Smooth muscle cell (in vitro differentiated cells): ENCODE measurements at regions not wholly inside any gene's neighbourhood (a gene's known extent, or its start where the extent isn't known, plus 50 kb on each side); places are given as distances from the start of the nearest gene placed in this dataset.

Experiments used
- DNase-seq: peaks from one replicate; lab custom pipeline; 2025; ENCODE audit not compliant: unreplicated experiment; lab: John Stamatoyannopoulos, UW
- H2AFZ ChIP-seq: fragments of 200-600 bp; sonication (generic); 2 replicates; pipeline ENCODE4 v1.6.0; 2016; ENCODE audit warnings: antibody characterized with exemption, low read depth, mild to moderate bottlenecking
- H3F3A ChIP-seq: fragments of 200-600 bp; sonication (generic); 2 replicates; pipeline ENCODE4 v1.6.0; 2017; ENCODE audit warnings: antibody characterized with exemption, low read depth
- H3K27ac ChIP-seq: fragments of 200-600 bp; sonication (generic); 2 replicates; pipeline ENCODE4 v1.5.1; 2016; ENCODE audit warnings: low read depth, mild to moderate bottlenecking
- H3K27me3 ChIP-seq: fragments of 200-600 bp; sonication (generic); 2 replicates; pipeline ENCODE4 v1.6.1; 2016; ENCODE audit warnings: low read depth, mild to moderate bottlenecking
- H3K36me3 ChIP-seq: fragments of 200-600 bp; sonication (generic); 2 replicates; pipeline ENCODE4 v1.5.1; 2016; ENCODE audit warnings: low read depth
- H3K4me1 ChIP-seq: fragments of 200-600 bp; sonication (generic); 2 replicates; pipeline ENCODE4 v1.5.1; 2016; ENCODE audit warnings: low read depth
- H3K4me2 ChIP-seq: fragments of 200-600 bp; sonication (generic); 2 replicates; pipeline ENCODE4 v1.6.0; 2016; ENCODE audit warnings: mild to moderate bottlenecking
- H3K4me3 ChIP-seq: fragments of 200-600 bp; sonication (generic); 2 replicates; pipeline ENCODE4 v1.5.1; 2016; ENCODE audit warnings: mild to moderate bottlenecking
- H3K79me2 ChIP-seq: fragments of 200-600 bp; sonication (generic); 2 replicates; pipeline ENCODE4 v1.6.0; 2016; ENCODE audit warnings: low read depth, mild to moderate bottlenecking
- H3K9ac ChIP-seq: fragments of 200-600 bp; sonication (generic); 2 replicates; pipeline ENCODE4 v1.6.0; 2016; ENCODE audit warnings: low read depth
- H3K9me3 ChIP-seq: fragments of 200-600 bp; sonication (generic); replicated peaks from 2 replicates; pipeline ENCODE4 v1.5.1; 2016; ENCODE audit warnings: low read depth
- H4K20me1 ChIP-seq: fragments of 200-600 bp; sonication (generic); 2 replicates; pipeline ENCODE4 v1.6.0; 2016; ENCODE audit warnings: low read depth
- CTCF ChIP-seq: fragments of 200-600 bp; sonication (generic); IDR thresholded peaks from 2 replicates; pipeline ENCODE4 v1.5.1; 2017; ENCODE audit warnings: borderline replicate concordance, mild to moderate bottlenecking, antibody characterized with exemption; ENCODE audit not compliant: insufficient read depth, poor library complexity, severe bottlenecking
- WGBS: methylation state at CpG from one replicate; pipeline ENCODE4 v1.1.7; 2016; ENCODE audit warnings: low lambda C conversion rate; 5-methylcytosine and 5-hydroxymethylcytosine counted together

GRCh38 chr6:71421611-71422010 lies 133.0 kb downstream of the OGFRL1 start:
- Histone ChIP-seq H3K9me3 (no peaks in the 10 kb centered on the region), H3K27ac (no peak overlapping the region), H2AFZ (no peak overlapping the region), H3K9ac (no peak overlapping the region), H3F3A (no peaks in the 10 kb centered on the region), H4K20me1 (peaks cover 15% of the 10 kb centered on the region), H3K27me3 (no peaks in the 10 kb centered on the region), H3K4me3 (peak overlapping the region; percentile 94), H3K36me3 (no peaks in the 10 kb centered on the region), H3K79me2 (peaks cover 4% of the 10 kb centered on the region), H3K4me1 (no peaks in the 10 kb centered on the region), H3K4me2 (peak overlapping the region; percentile 89)
- TF ChIP-seq CTCF, result no peak
- no peak for DNase-seq
- WGBS, result 92% methylated on average over 4 of the region's 4 CpGs

GRCh38 chr6:71430018-71430417 lies 141.4 kb downstream of the OGFRL1 start:
- H3F3A ChIP-seq, result no peaks in the 10 kb centered on the region
- no peaks in the 10 kb centered on the region for H3K36me3 ChIP-seq
- no peaks in the 10 kb centered on the region for H3K79me2 ChIP-seq
- TF ChIP-seq CTCF, result no peak
- H3K27ac ChIP-seq, result no peak overlapping the region
- H3K4me2 ChIP-seq, result no peak overlapping the region
- H3K4me3 ChIP-seq, result no peak overlapping the region
- H3K4me1 ChIP-seq, result no peaks in the 10 kb centered on the region
- no peaks in the 10 kb centered on the region for H3K27me3 ChIP-seq
- no peaks in the 10 kb centered on the region for H4K20me1 ChIP-seq
- no peak overlapping the region for H3K9ac ChIP-seq
- no peaks in the 10 kb centered on the region for H3K9me3 ChIP-seq
- no peak for DNase-seq
- 75% methylated on average over 3 of the region's 3 CpGs for WGBS
- H2AFZ ChIP-seq, result no peak overlapping the region

- no peaks in the 10 kb centered on the region for H4K20me1 ChIP-seq
- no peak overlapping the region for H3K4me3 ChIP-seq
- no peak overlapping the region for H3K9ac ChIP-seq
- no peak for DNase-seq
- H3K79me2 ChIP-seq, result no peaks in the 10 kb centered on the region
- H2AFZ ChIP-seq, result no peak overlapping the region
- H3K36me3 ChIP-seq, result no peaks in the 10 kb centered on the region
- no peaks in the 10 kb centered on the region for H3K9me3 ChIP-seq
- TF ChIP-seq CTCF, result no peak
- H3K4me1 ChIP-seq, result no peaks in the 10 kb centered on the region
- H3K27ac ChIP-seq, result no peak overlapping the region
- no peak overlapping the region for H3K4me2 ChIP-seq
- H3K27me3 ChIP-seq, result no peaks in the 10 kb centered on the region
- H3F3A ChIP-seq, result no peaks in the 10 kb centered on the region
These were observed 144.8 kb downstream of the OGFRL1 start for GRCh38 chr6:71433441-71433840.

- Histone ChIP-seq H3F3A (no peaks in the 10 kb centered on the region), H3K4me3 (no peak overlapping the region), H3K9me3 (no peaks in the 10 kb centered on the region), H2AFZ (no peak overlapping the region), H3K79me2 (no peaks in the 10 kb centered on the region), H4K20me1 (no peaks in the 10 kb centered on the region), H3K9ac (no peak overlapping the region), H3K4me1 (no peaks in the 10 kb centered on the region), H3K27me3 (no peaks in the 10 kb centered on the region), H3K27ac (no peak overlapping the region), H3K36me3 (no peaks in the 10 kb centered on the region), H3K4me2 (no peak overlapping the region)
- DNase-seq, result no peak
- TF ChIP-seq CTCF, result no peak
- WGBS, result 83% methylated on average over 4 of the region's 4 CpGs
These were observed 155.6 kb downstream of the OGFRL1 start for GRCh38 chr6:71444222-71444621.
